Uterus (tissue), 3 donors: ENCODE measurements at regions not wholly inside any gene's neighbourhood (a gene's known extent, or its start where the extent isn't known, plus 50 kb on each side); places are given as distances from the start of the nearest gene placed in this dataset.

Source experiments
- DNase-seq, 2 donors: peaks; one replicate each; pipeline ENCODE4 v3.0.0-alpha.2; 2019 to 2020
- H3K27ac ChIP-seq, 2 donors: fragments of 200-600 bp; sonication (generic); 1 replicate in 1 of 2; 2 replicates in 1 of 2; pipeline ENCODE4 v1.5.1; 2016 to 2018
- H3K27me3 ChIP-seq, 2 donors: fragments of 200-600 bp; sonication (generic); one replicate each; pipeline ENCODE4 v1.5.1; 2018 to 2019; ENCODE audit warnings: control low read depth in 1 of 2
- H3K36me3 ChIP-seq, 2 donors: fragments of 200-600 bp; sonication (generic); one replicate each; pipeline ENCODE4 v1.5.1; 2019; ENCODE audit warnings: control low read depth in 1 of 2
- H3K4me1 ChIP-seq, 2 donors: fragments of 200-600 bp; sonication (generic); one replicate each; pipeline ENCODE4 v1.5.1; 2018 to 2019; ENCODE audit warnings: control low read depth in 1 of 2
- H3K4me3 ChIP-seq, 2 donors: fragments of 200-600 bp; sonication (generic); 1 replicate in 1 of 2; 2 replicates in 1 of 2; pipeline ENCODE4 v1.5.1; 2018 to 2019; ENCODE audit warnings: mild to moderate bottlenecking in 1 of 2
- H3K9me3 ChIP-seq, 2 donors: fragments of 200-600 bp; sonication (generic); one replicate each; pipeline ENCODE4 v1.5.1; 2019; ENCODE audit warnings: control low read depth in 1 of 2
- POLR2A ChIP-seq, 2 donors: fragments of 450-650 bp; IDR thresholded peaks; one replicate each; pipeline ENCODE4 v1.6.1; 2016; ENCODE audit warnings: antibody characterized with exemption in 2 of 2, mild to moderate bottlenecking in 1 of 2, moderate library complexity in 1 of 2
- intact Hi-C: fragments of 100-400 bp; cut with DNase I; formaldehyde crosslinking; loops from one replicate; pipeline ENCODE4 v1.15.1; 2023; ENCODE audit warnings: low total_unique reads
- TF ChIP-seq, protein P1 (sequence below), 4 experiments: fragments of 200-600 bp in 2 of 4; fragments of 450-650 bp in 2 of 4; sonication (generic) in 2 of 4; IDR thresholded peaks; one replicate each; pipeline ENCODE4 v1.5.1; 2016 to 2019; ENCODE audit warnings: antibody characterized with exemption in 4 of 4, mild to moderate bottlenecking in 2 of 4, moderate library complexity in 1 of 4
- donor health status: DM: yes; HTN: yes; CAD: no.

DNA sequence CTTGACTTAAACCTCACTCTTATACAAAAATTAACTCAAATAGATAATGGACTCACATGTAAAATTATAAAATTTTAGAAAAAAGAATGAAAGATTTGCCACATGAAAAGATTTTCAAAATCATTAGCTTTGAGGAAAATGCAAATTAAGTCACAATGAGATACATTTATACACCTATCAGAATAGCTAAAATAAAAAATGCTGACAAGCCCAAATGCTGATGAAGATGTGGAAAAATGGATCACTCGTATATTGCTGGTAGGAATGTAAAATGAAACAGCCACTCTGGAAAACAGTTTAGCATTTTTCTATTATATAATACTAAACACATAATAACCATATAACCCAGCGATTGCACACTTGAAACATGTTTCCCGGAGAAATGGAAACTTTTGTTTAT is 316.2 kb downstream of the ANKRD50 start:
- intact Hi-C loops, result no loop called here
- Histone ChIP-seq H3K36me3 (no peaks in the 10 kb centered on the region), H3K27me3 (peaks cover 0 to 3% of the 10 kb centered on the region in 2 donors), H3K9me3 (no peaks in the 10 kb centered on the region), H3K4me3 (no peak overlapping the region), H3K27ac (no peak overlapping the region), H3K4me1 (no peaks in the 10 kb centered on the region)
- no peak for DNase-seq
- TF ChIP-seq, protein P1, sequence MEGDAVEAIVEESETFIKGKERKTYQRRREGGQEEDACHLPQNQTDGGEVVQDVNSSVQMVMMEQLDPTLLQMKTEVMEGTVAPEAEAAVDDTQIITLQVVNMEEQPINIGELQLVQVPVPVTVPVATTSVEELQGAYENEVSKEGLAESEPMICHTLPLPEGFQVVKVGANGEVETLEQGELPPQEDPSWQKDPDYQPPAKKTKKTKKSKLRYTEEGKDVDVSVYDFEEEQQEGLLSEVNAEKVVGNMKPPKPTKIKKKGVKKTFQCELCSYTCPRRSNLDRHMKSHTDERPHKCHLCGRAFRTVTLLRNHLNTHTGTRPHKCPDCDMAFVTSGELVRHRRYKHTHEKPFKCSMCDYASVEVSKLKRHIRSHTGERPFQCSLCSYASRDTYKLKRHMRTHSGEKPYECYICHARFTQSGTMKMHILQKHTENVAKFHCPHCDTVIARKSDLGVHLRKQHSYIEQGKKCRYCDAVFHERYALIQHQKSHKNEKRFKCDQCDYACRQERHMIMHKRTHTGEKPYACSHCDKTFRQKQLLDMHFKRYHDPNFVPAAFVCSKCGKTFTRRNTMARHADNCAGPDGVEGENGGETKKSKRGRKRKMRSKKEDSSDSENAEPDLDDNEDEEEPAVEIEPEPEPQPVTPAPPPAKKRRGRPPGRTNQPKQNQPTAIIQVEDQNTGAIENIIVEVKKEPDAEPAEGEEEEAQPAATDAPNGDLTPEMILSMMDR (IDR thresholded peaks at IDR 0.05), result no peak
- no peak for TF ChIP-seq POLR2A (IDR thresholded peaks at IDR 0.05)

DNA sequence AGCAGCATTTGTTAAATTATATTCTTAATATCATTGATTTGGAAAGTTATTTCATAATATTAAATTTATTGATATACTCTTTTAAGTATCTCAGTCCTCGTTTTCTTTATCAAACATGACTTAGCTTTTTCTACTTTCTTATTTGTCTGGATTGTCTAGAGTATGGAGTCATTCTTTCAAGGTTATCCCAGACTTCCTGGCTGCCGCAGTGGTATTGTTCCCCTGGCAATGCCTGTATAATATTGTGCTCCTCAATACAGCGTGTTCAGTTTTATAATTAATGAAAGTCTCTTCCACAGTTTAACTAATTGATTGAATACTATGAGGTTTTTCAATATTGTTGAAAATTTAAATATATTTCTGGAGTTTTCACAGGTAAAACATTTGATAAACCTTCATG is 310.9 kb downstream of the ANKRD50 start:
- Histone ChIP-seq H3K4me3 (no peak overlapping the region), H3K27me3 (peaks cover 0 to 3% of the 10 kb centered on the region in 2 donors), H3K27ac (no peak overlapping the region), H3K9me3 (no peaks in the 10 kb centered on the region), H3K4me1 (no peaks in the 10 kb centered on the region), H3K36me3 (no peaks in the 10 kb centered on the region)
- intact Hi-C loops, result no loop called here
- no peak for DNase-seq
- no peak for TF ChIP-seq POLR2A (IDR thresholded peaks at IDR 0.05)
- TF ChIP-seq, protein P1 (IDR thresholded peaks at IDR 0.05), result no peak

DNA sequence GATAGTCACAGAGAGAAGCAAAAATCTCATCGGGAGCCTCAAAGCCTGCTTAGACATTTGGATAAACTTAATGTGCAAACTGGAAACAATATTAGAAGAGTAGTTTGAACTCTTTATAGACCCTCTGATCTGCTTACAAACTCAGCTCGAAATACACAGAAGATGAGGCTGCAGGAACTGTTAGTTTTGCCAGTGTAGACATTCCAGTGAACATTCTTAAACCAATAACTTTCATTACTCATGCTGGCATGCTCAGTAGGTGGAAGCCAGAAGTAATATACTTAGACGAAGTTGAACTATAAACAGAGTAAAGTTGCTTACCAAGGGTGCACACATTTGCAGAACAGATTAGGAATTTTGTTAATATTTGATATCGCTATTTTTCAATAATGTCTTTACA is 303.5 kb downstream of the ANKRD50 start:
- no peaks in the 10 kb centered on the region for H3K36me3 ChIP-seq
- no peak overlapping the region for H3K4me3 ChIP-seq
- DNase-seq, result no peak
- no peaks in the 10 kb centered on the region for H3K27me3 ChIP-seq
- TF ChIP-seq POLR2A (IDR thresholded peaks at IDR 0.05), result no peak
- TF ChIP-seq, protein P1 (IDR thresholded peaks at IDR 0.05), result no peak
- H3K9me3 ChIP-seq, result no peaks in the 10 kb centered on the region
- no peak overlapping the region for H3K27ac ChIP-seq
- H3K4me1 ChIP-seq, result no peaks in the 10 kb centered on the region
- intact Hi-C loops, result no loop called here

DNA sequence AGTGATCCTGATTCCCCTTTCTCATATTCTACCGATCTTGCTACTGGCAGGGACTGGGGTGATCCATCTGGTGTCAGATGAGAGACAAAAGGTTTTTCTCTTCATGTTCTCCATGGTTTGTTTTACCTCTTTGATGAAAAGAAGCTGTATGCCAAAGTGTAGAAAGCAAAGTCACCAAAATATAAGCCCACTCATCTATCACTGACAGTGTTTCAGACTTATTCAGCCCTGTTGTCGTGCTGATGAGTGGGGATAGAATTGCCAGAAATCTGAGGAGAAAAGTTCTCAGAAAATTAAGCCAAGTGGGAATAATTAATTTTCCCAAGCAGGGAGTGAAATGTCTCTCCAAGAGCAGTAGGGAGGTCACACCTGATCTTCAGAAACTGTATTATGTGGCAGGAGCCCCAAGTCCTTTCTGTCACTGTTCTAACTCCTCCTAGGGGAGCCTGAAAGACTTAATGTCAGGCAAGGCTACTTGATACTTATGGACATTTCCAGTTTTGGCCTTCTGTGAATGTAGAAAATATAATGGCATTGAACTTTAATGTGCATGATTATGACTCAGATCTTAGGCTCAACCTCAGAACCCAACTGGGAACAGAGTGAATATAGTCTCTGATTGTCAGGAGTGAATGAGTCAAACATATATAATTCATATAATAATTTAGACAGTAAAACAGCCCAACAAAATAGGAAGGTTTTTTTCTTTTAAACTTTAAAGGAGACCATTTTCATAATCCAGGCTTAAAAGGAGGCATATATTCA is 298.1 kb downstream of the ANKRD50 start:
- H3K4me3 ChIP-seq, result no peak overlapping the region
- H3K27me3 ChIP-seq, result no peaks in the 10 kb centered on the region
- no peak overlapping the region for H3K27ac ChIP-seq
- DNase-seq, result no peak
- no peaks in the 10 kb centered on the region for H3K36me3 ChIP-seq
- no peaks in the 10 kb centered on the region for H3K4me1 ChIP-seq
- intact Hi-C loops, result no loop called here
- TF ChIP-seq POLR2A (IDR thresholded peaks at IDR 0.05), result no peak
- TF ChIP-seq, protein P1 (IDR thresholded peaks at IDR 0.05), result no peak
- H3K9me3 ChIP-seq, result no peaks in the 10 kb centered on the region

- Histone ChIP-seq H3K27me3 (no peaks in the 10 kb centered on the region), H3K4me1 (no peaks in the 10 kb centered on the region), H3K4me3 (no peak overlapping the region), H3K27ac (no peak overlapping the region), H3K36me3 (no peaks in the 10 kb centered on the region), H3K9me3 (no peaks in the 10 kb centered on the region)
- DNase-seq, result no peak
- intact Hi-C loops, result no loop called here
- TF ChIP-seq, protein P1 (IDR thresholded peaks at IDR 0.05), result no peak
- no peak for TF ChIP-seq POLR2A (IDR thresholded peaks at IDR 0.05)
Measured at GRCh38 chr4:124415146-124415545, 297.4 kb downstream of the ANKRD50 start.
